ENCODE measurements at regions not wholly inside any gene's neighbourhood (a gene's known extent, or its start where the extent isn't known, plus 50 kb on each side); places are given as distances from the start of the nearest gene placed in this dataset.

GRCh38 chrX:141439651-141440050 is 144.9 kb downstream of the SPANXA1 start:
- Histone ChIP-seq H2BK5ac (ENCODE audit: low read depth, low read length) (no peak overlapping the region), H3K56ac (replicated peaks; ENCODE audit: insufficient read length, low read depth, low read length) (no peak overlapping the region), H2AK5ac (ENCODE audit: low read depth, low read length) (no peak overlapping the region), H3K27me3 (replicated peaks in 1 of 4; ENCODE audit: control insufficient read depth in 3 of 4, extremely low read depth in 1 of 4, insufficient read depth in 3 of 4, low read length in 3 of 4) (no peaks in the 10 kb centered on the region), H4K8ac (ENCODE audit: extremely low read depth, insufficient read depth, low read length) (no peak overlapping the region), H3K18ac (ENCODE audit: extremely low read depth, low read length) (no peak overlapping the region), H3K9me3 (ENCODE audit: insufficient read depth in 2 of 2, low read depth in 1 of 2, low read length in 1 of 2) (no peaks in the 10 kb centered on the region), H3K4me3 (ENCODE audit: extremely low read depth in 1 of 4, insufficient read depth in 2 of 4, low read depth in 3 of 4, low read length in 4 of 4) (no peak overlapping the region), H3K4ac (replicated peaks; ENCODE audit: insufficient read length, low read depth, low read length) (no peak overlapping the region), H2BK12ac (ENCODE audit: low read depth, low read length) (no peak overlapping the region), H3K79me2 (ENCODE audit: control insufficient read depth in 1 of 2, insufficient read depth in 2 of 2, low read length in 2 of 2) (no peaks in the 10 kb centered on the region), H3K23ac (ENCODE audit: insufficient read length) (no peak overlapping the region), H3K9ac (replicated peaks in 1 of 4; ENCODE audit: extremely low read depth in 1 of 4, low read depth in 3 of 4, low read length in 3 of 4) (no peak overlapping the region), H3K4me2 (ENCODE audit: insufficient read depth in 1 of 2, low read depth in 2 of 2, low read length in 2 of 2) (no peak overlapping the region), H3K4me1 (replicated peaks in 1 of 4; ENCODE audit: control insufficient read depth in 3 of 4, insufficient read depth in 4 of 4, low read length in 3 of 4) (no peaks in the 10 kb centered on the region; a peak in 1 of 7 replicates), H2AFZ (ENCODE audit: low read length) (no peak overlapping the region), H3K36me3 (ENCODE audit: control insufficient read depth in 2 of 4, insufficient read depth in 4 of 4, low read length in 3 of 4) (no peaks in the 10 kb centered on the region), H3K23me2 (ENCODE audit: low read depth, low read length) (no peaks in the 10 kb centered on the region), H2BK20ac (ENCODE audit: low read length) (no peak overlapping the region), H4K20me1 (replicated peaks in 1 of 2; ENCODE audit: control insufficient read depth in 1 of 2, insufficient read depth in 2 of 2, low read length in 2 of 2) (no peaks in the 10 kb centered on the region), H4K5ac (ENCODE audit: insufficient read length, low read depth, low read length) (no peak overlapping the region), H3K14ac (ENCODE audit: insufficient read length) (no peak overlapping the region), H4K91ac (replicated peaks; ENCODE audit: insufficient read length, low read length) (no peak overlapping the region), H3K79me1 (ENCODE audit: low read depth, low read length) (no peaks in the 10 kb centered on the region), H3K27ac (ENCODE audit: low read depth, low read length) (no peak overlapping the region), H2BK15ac (ENCODE audit: low read length) (no peak overlapping the region), H2BK120ac (replicated peaks; ENCODE audit: low read depth, low read length) (no peak overlapping the region)
- CTCF ChIA-PET (ENCODE audit: partially characterized antibody), result no interaction called here
- 73% methylated on average over 1 of the region's 1 CpG; no CpG with 5 or more reads in 1 of the 2 experiments for WGBS, 2 experiments (ENCODE audit: extremely low coverage in 1 of 2, insufficient coverage in 1 of 2, insufficient read length in 1 of 2, insufficient replicate concordance in 2 of 2, low coverage in 1 of 2, low lambda C conversion rate in 2 of 2, missing lambda C conversion rate in 1 of 2)
- no peak for DNase-seq (ENCODE audit: low read depth in 1 of 2, low spot score in 2 of 2)
- TF ChIP-seq SUZ12 (IDR thresholded peaks at IDR 0.05; ENCODE audit: low read length) (no peak), MAX (IDR thresholded peaks at IDR 0.05) (no peak), USF2 (IDR thresholded peaks at IDR 0.05; ENCODE audit: low read length) (no peak), FOSL1 (IDR thresholded peaks at IDR 0.05; ENCODE audit: insufficient read depth, low read depth, low read length) (no peak), CHD2 (IDR thresholded peaks at IDR 0.05; ENCODE audit: low read length) (no peak), TAF7 (optimal IDR thresholded peaks at IDR 0.05; ENCODE audit: borderline replicate concordance, low read depth, low read length) (no peak)
- FAIRE-seq, result no peak
- POLR2A ChIA-PET (ENCODE audit: partially characterized antibody), result no interaction called here

Measured in H1 (cell line).